Osteoblast (primary cell): ENCODE measurements at regions not wholly inside any gene's neighbourhood (a gene's known extent, or its start where the extent isn't known, plus 50 kb on each side); places are given as distances from the start of the nearest gene placed in this dataset.

Experiments used
- DNase-seq: peaks from one replicate; pipeline ENCODE4 v3.0.0; 2011; ENCODE audit warnings: low spot score, mixed read lengths; ENCODE audit not compliant: insufficient read length; ENCODE audit errors: missing footprints
- H2AFZ ChIP-seq: 2 replicates; pipeline ENCODE4 v1.6.0; 2011; ENCODE audit warnings: mild to moderate bottlenecking, low read length
- H3K27ac ChIP-seq: 2 replicates; pipeline ENCODE4 v1.5.1; 2011; ENCODE audit warnings: mild to moderate bottlenecking, low read depth, low read length, moderate library complexity
- H3K27me3 ChIP-seq: 2 replicates; pipeline ENCODE4 v1.6.0; 2012; ENCODE audit warnings: mild to moderate bottlenecking, control low read depth, inconsistent platforms, low read length, moderate library complexity; ENCODE audit not compliant: insufficient read depth
- H3K36me3 ChIP-seq: 2 replicates; pipeline ENCODE4 v1.5.1; 2011; ENCODE audit warnings: mild to moderate bottlenecking, low read length, control low read depth, moderate library complexity; ENCODE audit not compliant: insufficient read depth
- H3K4me1 ChIP-seq: 2 replicates; pipeline ENCODE4 v1.5.1; 2011; ENCODE audit warnings: mild to moderate bottlenecking, low read length, control low read depth, moderate library complexity; ENCODE audit not compliant: insufficient read depth
- H3K4me2 ChIP-seq: 2 replicates; pipeline ENCODE4 v1.6.0; 2011; ENCODE audit warnings: mild to moderate bottlenecking, low read length; ENCODE audit not compliant: insufficient read depth
- H3K4me3 ChIP-seq: fragments of 200-600 bp; sonication (generic); 3 replicates; pipeline ENCODE4 v1.5.1; 2012; ENCODE audit warnings: mild to moderate bottlenecking, low read length, inconsistent platforms; ENCODE audit not compliant: insufficient read depth
- H3K79me2 ChIP-seq: 2 replicates; pipeline ENCODE4 v1.6.0; 2012; ENCODE audit warnings: mild to moderate bottlenecking, low read length, control low read depth, inconsistent platforms; ENCODE audit not compliant: insufficient read depth
- H3K9me3 ChIP-seq: 2 replicates; pipeline ENCODE4 v1.5.1; 2011; ENCODE audit warnings: low read depth, low read length, control low read depth
- H4K20me1 ChIP-seq: 2 replicates; pipeline ENCODE4 v1.6.0; 2012; ENCODE audit warnings: mild to moderate bottlenecking, low read length, control low read depth; ENCODE audit not compliant: insufficient read depth
- TF ChIP-seq, protein P1 (sequence below): IDR thresholded peaks from 2 replicates; pipeline ENCODE4 v1.5.1; 2011; ENCODE audit warnings: mild to moderate bottlenecking, low read depth, low read length, moderate library complexity; ENCODE audit errors: extremely low read depth

DNA sequence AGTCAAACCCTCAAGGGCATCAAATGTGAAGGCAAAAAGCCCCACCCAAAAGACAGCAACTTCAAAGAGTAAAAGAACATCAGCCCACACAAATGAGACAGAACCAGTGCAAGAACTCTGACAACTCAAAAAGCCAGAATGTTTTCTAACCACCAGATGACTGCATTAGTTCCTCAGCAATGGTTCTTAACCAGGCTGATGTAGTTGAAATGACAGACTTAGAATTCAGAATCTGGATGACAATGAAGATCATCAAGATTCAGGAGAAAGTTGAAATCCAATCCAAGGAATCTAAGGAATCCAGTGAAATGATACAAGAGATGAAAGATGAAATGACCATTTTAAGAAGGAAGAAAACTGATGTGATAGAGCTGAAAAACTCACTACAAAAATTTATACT lies 339.7 kb downstream of the KIF4B start:
- Histone ChIP-seq H3K4me2 (no peak overlapping the region), H4K20me1 (no peaks in the 10 kb centered on the region), H2AFZ (no peak overlapping the region), H3K79me2 (no peaks in the 10 kb centered on the region), H3K27ac (no peak overlapping the region), H3K4me1 (no peaks in the 10 kb centered on the region), H3K4me3 (no peak overlapping the region), H3K36me3 (no peaks in the 10 kb centered on the region), H3K9me3 (no peaks in the 10 kb centered on the region), H3K27me3 (no peaks in the 10 kb centered on the region)
- TF ChIP-seq, protein P1, sequence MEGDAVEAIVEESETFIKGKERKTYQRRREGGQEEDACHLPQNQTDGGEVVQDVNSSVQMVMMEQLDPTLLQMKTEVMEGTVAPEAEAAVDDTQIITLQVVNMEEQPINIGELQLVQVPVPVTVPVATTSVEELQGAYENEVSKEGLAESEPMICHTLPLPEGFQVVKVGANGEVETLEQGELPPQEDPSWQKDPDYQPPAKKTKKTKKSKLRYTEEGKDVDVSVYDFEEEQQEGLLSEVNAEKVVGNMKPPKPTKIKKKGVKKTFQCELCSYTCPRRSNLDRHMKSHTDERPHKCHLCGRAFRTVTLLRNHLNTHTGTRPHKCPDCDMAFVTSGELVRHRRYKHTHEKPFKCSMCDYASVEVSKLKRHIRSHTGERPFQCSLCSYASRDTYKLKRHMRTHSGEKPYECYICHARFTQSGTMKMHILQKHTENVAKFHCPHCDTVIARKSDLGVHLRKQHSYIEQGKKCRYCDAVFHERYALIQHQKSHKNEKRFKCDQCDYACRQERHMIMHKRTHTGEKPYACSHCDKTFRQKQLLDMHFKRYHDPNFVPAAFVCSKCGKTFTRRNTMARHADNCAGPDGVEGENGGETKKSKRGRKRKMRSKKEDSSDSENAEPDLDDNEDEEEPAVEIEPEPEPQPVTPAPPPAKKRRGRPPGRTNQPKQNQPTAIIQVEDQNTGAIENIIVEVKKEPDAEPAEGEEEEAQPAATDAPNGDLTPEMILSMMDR: no peak
- no peak for DNase-seq

DNA sequence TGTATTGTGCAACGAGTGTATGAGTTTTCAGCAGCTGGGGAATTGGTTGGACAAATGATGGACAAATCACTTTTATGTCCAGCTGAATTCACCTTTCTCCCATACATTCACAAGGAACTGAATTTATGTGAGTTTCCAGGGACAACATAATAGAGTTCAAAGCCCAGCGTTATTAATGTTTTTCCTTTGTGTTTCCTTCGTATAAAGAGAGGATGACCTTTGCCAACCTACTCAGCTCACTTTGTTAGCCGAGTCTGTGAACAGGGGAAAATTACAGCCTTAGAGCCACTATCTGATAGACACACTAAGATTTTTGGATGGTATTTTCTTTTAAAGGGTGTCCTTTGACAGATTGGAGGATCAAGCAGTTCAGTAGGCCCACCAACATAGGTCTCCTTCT lies 352.5 kb downstream of the KIF4B start:
- H3K4me1 ChIP-seq: no peaks in the 10 kb centered on the region
- H3K9me3 ChIP-seq: no peaks in the 10 kb centered on the region
- H2AFZ ChIP-seq: no peak overlapping the region
- H3K79me2 ChIP-seq: no peaks in the 10 kb centered on the region
- H3K4me2 ChIP-seq: no peak overlapping the region
- DNase-seq: no peak
- no peaks in the 10 kb centered on the region for H4K20me1 ChIP-seq
- TF ChIP-seq, protein P1: no peak
- H3K27me3 ChIP-seq: no peaks in the 10 kb centered on the region
- no peak overlapping the region for H3K27ac ChIP-seq
- no peak overlapping the region for H3K4me3 ChIP-seq
- no peaks in the 10 kb centered on the region for H3K36me3 ChIP-seq

DNA sequence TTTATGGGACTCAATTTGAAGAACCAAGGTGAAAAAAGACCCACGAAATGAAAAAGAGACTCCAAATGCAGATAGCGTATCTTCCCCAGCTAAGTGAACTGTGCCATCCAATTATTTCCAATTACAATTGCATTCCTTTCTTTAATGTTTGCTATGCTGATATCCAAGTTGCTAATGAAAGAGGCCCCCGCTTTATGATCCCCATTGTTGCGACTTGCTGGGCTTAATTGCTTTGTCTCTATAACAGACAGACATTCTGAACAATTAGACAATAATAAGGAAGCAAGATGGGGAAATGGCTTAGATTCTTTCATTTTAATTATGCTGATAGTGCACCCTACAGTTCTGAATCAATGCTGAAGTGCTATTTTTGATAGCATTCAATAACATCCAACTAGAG lies 354.3 kb downstream of the KIF4B start:
- no peaks in the 10 kb centered on the region for H3K79me2 ChIP-seq
- DNase-seq: no peak
- no peaks in the 10 kb centered on the region for H3K36me3 ChIP-seq
- H3K27ac ChIP-seq: no peak overlapping the region
- H3K9me3 ChIP-seq: no peaks in the 10 kb centered on the region
- TF ChIP-seq, protein P1: no peak
- H3K4me1 ChIP-seq: no peaks in the 10 kb centered on the region
- H4K20me1 ChIP-seq: no peaks in the 10 kb centered on the region
- H3K4me2 ChIP-seq: no peak overlapping the region
- H2AFZ ChIP-seq: no peak overlapping the region
- H3K4me3 ChIP-seq: no peak overlapping the region
- H3K27me3 ChIP-seq: no peaks in the 10 kb centered on the region

DNA sequence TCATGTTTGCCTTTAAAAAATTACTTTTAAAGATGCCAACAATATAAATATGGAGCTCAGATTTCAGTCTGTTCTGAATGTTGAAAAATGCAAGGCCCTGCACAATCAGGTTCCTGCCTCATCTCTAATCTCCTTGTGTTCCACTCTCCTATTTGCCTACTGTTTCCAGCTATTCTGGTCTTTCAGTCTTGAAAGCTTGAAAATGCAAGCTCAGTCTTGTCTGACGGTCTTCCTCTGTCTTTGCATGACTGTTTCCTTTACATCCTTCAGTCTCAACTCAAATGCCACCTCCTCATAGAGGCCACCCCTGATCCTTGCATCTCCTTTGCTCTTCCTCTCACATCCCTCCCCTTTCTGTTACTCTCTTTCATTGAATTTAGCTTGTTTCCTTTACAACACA lies 354.9 kb downstream of the KIF4B start:
- Histone ChIP-seq H3K27ac (no peak overlapping the region), H3K4me3 (no peak overlapping the region), H3K4me2 (no peak overlapping the region), H3K79me2 (no peaks in the 10 kb centered on the region), H3K36me3 (no peaks in the 10 kb centered on the region), H2AFZ (no peak overlapping the region), H3K27me3 (no peaks in the 10 kb centered on the region), H4K20me1 (no peaks in the 10 kb centered on the region), H3K4me1 (no peaks in the 10 kb centered on the region), H3K9me3 (no peaks in the 10 kb centered on the region)
- TF ChIP-seq, protein P1: no peak
- no peak for DNase-seq
